T-helper 1 cell treated with Interleukin-12 subunit alpha and Interleukin-12 subunit beta and Interleukin-4 antibody, amounts not matched to agents 30 ng/mL and 1 ng/mL, for 36 hours (primary cell): ENCODE measurements at regions not wholly inside any gene's neighbourhood (a gene's known extent, or its start where the extent isn't known, plus 50 kb on each side); places are given as distances from the start of the nearest gene placed in this dataset.
"Not testable (repeated sequence)": the region's sequence is repeated elsewhere in the genome, so short reads cannot be mapped to it uniquely, and the experiment has no call there.

ENCODE experiments used
- intact Hi-C: fragments of 100-400 bp; cut with micrococcal nuclease; formaldehyde crosslinking; loops from one replicate; pipeline ENCODE4 v1.15.1; 2024

GRCh38 chr3:65004795-65005295 is 317.0 kb upstream of the ADAMTS9 start:
- intact Hi-C loops: no loop called here

- intact Hi-C loops: no loop called here
Observed at GRCh38 chr3:65004306-65004705, 316.5 kb upstream of the ADAMTS9 start.

- intact Hi-C loops: not testable (repeated sequence)
Observed at GRCh38 chr3:65001119-65001518, 313.3 kb upstream of the ADAMTS9 start.

DNA sequence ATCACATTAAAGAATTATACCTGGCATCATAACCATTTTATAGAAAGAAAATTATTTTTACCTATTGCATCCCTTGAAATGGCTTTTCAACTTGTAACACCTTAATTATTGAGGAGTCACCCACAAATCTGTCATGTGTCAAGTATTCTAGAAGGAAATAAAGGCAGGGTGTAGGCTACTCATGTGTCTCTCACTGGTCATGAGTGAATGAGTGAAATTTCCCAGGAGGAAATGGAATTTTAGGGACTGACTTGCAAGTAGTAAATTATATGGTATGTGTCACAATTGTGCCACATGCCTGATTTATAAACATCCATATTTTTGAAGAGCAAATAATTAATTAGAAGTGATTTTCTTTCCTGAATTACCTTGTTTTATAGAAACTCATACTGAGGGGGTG is 310.5 kb upstream of the ADAMTS9 start:
- intact Hi-C loops: no loop called here

DNA sequence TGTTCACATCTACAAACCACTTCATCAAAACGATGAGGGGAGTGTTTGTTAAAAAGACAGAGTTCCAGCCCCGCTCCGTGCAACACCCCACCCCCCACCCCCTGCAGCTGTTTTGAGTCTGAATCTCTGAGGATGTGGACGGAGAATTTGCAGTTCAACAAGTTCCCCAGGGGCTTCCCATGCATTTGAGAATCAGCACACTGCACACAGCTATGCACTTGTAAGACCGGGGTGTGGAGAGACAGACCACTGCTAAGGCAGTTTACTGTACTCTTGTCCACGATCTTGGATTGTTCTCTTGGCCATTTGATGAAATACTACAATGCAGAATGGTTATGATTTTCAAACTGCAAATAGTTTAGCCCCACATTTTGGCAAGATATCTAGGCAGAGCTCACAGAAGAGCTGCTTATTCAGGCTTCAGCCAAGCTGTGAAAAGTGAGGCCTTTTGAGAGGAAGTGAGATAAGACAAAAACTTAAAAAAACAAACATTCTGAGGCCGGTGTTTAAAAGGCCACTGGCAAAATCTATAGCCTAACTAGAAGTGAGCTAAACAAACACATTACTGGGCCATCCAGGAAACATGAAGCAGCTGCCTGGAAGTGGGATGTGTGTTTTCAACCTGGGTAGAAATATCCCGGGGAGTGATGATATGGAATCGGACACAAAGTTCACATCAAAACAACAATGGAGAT is 308.2 kb upstream of the ADAMTS9 start:
- intact Hi-C loops: no loop called here

DNA sequence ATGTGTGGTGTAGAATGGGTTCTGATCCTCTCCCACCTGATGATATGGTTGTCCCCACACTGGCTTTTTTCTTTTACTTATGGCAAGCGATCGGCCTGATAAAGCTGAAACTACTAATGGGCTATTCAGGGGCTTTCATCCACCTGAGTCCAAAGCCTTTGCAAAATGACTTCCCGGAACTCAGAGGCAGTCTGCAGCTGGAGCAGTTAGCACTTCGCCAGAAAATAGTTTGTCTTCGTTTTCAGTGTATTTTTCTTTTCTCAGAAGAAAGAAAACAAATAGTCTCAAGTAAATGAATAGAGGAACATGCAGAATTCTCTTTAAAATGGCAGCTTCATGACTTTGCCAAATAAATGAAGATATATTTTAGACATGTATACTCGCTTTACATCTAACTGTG is 306.0 kb upstream of the ADAMTS9 start:
- intact Hi-C loops: no loop called here

DNA sequence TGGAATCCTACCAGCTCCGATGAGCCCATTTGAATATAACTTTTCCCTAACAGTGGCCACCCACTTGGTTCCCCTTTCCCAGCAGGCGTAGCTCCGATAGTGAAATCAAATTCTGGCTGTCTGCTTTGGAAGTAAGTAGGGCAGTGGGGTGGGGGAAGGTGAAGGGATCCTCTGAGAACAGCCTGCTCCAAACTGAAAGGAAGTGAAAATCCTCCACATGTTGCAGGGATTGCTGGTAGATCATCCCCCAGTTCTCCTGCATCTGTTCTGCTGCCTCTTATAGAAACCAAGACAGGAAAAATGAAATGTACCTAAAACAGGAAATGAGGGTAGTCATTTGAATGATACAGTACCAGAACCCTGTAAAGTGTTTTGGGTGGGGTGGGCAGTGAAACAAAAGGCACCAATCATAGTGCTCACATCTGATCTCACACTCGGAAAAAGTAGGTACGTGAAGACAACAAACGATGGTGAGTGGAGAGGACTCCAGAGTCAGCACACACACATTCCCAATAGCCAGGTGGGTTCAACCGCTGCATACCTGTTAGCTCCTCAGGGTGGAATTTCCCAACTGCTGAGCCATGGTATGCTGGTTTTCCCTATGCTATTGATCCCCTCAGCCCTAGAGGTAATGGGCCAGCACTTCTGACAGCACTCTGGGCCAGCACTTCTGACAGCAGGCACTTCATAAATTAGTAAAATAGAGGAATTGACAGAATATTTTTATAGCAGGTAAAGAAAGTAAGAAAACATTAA is 304.9 kb upstream of the ADAMTS9 start:
- intact Hi-C loops: no loop called here

- intact Hi-C loops: no loop called here
Observed at GRCh38 chr3:64988188-64988587, 300.4 kb upstream of the ADAMTS9 start.

DNA sequence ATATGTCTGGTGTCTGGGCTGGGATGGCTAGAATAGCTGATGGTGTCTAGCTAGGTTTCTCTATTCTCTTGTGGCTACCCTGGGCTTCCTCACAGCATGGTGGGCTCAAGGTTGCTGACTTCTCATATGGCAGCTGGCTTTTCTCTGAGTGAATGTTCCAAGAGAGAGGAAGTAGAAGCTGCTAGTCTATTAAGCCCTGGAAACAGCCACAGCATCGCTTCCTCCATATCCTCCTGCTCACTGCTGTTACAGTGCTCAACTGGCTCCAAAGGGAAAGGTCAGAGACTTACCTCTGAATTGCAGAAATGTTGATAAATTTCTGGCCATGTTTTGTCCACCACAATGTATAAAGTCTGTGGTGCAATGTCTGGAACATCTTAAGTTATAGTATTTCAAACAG is 299.9 kb upstream of the ADAMTS9 start:
- intact Hi-C loops: no loop called here

GRCh38 chr3:64985072-64985471 is 297.3 kb upstream of the ADAMTS9 start:
- intact Hi-C loops: no loop called here

- intact Hi-C loops: no loop called here
Observed at GRCh38 chr3:64983583-64984359, 296.0 kb upstream of the ADAMTS9 start.

- intact Hi-C loops: no loop called here
Observed at GRCh38 chr3:64977308-64978100, 289.7 kb upstream of the ADAMTS9 start.

DNA sequence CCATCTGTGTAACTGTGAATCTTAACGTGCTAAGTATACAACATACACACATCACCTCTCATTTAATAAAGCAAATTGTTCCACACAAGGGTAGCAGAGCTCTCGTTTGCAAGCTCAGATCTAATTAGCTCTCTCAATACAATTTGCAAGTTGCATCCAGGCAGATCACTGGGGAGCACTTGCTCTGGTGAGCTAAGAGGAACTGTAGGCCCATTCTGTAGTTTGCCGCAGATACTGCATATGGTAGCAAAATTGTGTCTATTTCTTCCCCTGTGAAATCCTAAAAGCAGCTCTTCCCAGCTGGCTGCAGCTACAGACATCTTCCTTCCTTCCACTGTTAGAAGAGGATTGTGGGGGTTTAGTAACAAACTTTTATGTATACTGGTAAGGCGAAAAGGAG is 288.7 kb upstream of the ADAMTS9 start:
- intact Hi-C loops: no loop called here

GRCh38 chr3:64975147-64975546 is 287.3 kb upstream of the ADAMTS9 start:
- intact Hi-C loops: no loop called here

GRCh38 chr3:64974401-64974800 is 286.6 kb upstream of the ADAMTS9 start:
- intact Hi-C loops: no loop called here

- intact Hi-C loops: no loop called here
Observed at GRCh38 chr3:64972793-64973192, 285.0 kb upstream of the ADAMTS9 start.

DNA sequence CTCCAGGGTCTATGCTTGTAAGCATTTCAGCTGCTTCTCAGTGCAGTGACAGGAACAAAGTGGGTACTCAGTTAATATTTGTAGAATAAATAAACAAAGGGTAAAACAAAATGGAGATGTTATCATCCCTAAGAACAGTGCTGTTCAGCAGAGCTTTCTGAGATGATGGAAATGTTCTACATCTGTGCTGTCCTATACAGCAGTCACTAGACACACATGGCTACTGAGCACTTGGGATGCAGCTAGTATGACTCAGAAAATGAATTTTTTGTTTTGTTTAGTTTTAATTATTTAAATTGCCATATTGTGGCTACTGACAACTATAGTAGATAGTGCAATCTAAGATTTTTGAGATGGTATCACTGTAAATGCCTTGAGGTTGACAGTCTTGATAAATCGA is 283.8 kb upstream of the ADAMTS9 start:
- intact Hi-C loops: no loop called here

- intact Hi-C loops: no loop called here
Observed at GRCh38 chr3:64970634-64971033, 282.8 kb upstream of the ADAMTS9 start.

DNA sequence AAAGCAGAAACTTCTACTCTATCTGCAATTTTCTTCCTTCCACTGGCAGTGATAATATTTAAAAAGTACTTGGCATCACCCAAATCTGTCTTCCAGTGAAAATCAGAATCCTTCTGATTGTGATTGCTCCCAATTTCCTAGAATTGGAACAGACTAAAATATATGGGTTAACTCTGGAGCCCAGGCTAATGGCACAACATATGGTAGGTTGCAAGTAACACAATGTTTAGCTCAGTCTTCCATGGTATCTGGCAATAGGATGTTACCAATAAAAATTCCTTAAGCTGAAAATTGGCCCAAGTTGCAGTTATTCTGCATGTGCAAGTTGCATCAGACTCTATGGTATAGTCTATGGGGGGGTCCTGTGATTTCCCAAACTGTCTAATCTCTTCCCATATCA is 273.5 kb upstream of the ADAMTS9 start:
- intact Hi-C loops: no loop called here

DNA sequence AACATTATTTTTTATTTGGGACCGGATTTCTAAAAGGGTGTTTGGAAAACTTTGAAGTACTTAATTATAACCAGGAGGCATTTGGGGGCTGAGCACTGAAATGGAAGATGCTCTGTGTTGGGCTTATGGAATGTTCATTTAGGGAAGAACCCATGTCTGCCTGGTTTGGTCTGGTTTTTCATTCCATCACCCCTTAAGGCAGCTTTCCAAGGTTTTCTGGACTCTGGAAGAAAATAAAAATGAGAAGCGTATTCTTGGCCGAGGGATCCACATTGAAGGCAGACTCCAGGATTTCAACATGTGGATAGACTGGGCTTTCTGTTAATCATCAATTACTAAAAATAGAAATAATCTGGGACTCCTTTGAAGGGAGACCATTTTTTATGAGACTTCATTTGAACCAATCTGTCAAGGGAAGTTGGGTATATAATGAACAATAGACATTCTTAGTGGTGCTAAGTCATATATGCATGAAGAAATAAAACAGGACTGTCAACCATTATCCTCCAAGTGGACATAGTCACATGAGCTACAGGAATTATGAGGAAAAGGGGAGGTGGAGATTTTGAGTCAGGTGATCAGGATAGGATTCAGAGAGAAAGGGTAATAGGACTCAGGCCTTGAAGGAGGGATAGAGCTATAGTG is 270.5 kb upstream of the ADAMTS9 start:
- intact Hi-C loops: no loop called here
